Effector memory CD4-positive, alpha-beta T cell (primary cell): ENCODE measurements at regions not wholly inside any gene's neighbourhood (a gene's known extent, or its start where the extent isn't known, plus 50 kb on each side); places are given as distances from the start of the nearest gene placed in this dataset.

Experiments used
- DNase-seq, 3 donors: peaks; one replicate each; pipeline ENCODE4 v3.0.0-alpha.2; 2020
- H3K27ac ChIP-seq: 2 replicates; pipeline ENCODE4 v1.7.0; 2013; ENCODE audit warnings: mild to moderate bottlenecking, low read length, moderate library complexity; ENCODE audit not compliant: insufficient read depth, poor library complexity, severe bottlenecking
- H3K27me3 ChIP-seq: replicated peaks from 2 replicates; pipeline ENCODE4 v1.7.0; 2013; ENCODE audit warnings: mild to moderate bottlenecking, low read length; ENCODE audit not compliant: insufficient read depth, control insufficient read depth, poor library complexity, severe bottlenecking
- H3K36me3 ChIP-seq: 2 replicates; pipeline ENCODE4 v1.7.0; 2013; ENCODE audit warnings: mild to moderate bottlenecking, low read length, moderate library complexity; ENCODE audit not compliant: control insufficient read depth, insufficient read depth
- H3K4me1 ChIP-seq: 2 replicates; pipeline ENCODE4 v1.7.0; 2013; ENCODE audit warnings: low read length, mild to moderate bottlenecking; ENCODE audit not compliant: control insufficient read depth, insufficient read depth, poor library complexity, severe bottlenecking
- H3K4me3 ChIP-seq: 2 replicates; pipeline ENCODE4 v1.7.0; 2013; ENCODE audit warnings: low read length, low read depth, mild to moderate bottlenecking; ENCODE audit not compliant: insufficient read depth, poor library complexity, severe bottlenecking
- H3K9me3 ChIP-seq: 2 replicates; pipeline ENCODE4 v1.7.0; 2013; ENCODE audit warnings: mild to moderate bottlenecking, low read length, moderate library complexity; ENCODE audit not compliant: control insufficient read depth

GRCh38 chr10:63922468-63923284, 401.5 kb downstream of the REEP3 start:
- no peak overlapping the region for H3K27ac ChIP-seq
- H3K36me3 ChIP-seq = no peaks in the 10 kb centered on the region
- no peak overlapping the region for H3K4me3 ChIP-seq
- no peaks in the 10 kb centered on the region for H3K27me3 ChIP-seq
- H3K9me3 ChIP-seq = no peaks in the 10 kb centered on the region
- DNase-seq = no peak
- no peaks in the 10 kb centered on the region for H3K4me1 ChIP-seq

DNA sequence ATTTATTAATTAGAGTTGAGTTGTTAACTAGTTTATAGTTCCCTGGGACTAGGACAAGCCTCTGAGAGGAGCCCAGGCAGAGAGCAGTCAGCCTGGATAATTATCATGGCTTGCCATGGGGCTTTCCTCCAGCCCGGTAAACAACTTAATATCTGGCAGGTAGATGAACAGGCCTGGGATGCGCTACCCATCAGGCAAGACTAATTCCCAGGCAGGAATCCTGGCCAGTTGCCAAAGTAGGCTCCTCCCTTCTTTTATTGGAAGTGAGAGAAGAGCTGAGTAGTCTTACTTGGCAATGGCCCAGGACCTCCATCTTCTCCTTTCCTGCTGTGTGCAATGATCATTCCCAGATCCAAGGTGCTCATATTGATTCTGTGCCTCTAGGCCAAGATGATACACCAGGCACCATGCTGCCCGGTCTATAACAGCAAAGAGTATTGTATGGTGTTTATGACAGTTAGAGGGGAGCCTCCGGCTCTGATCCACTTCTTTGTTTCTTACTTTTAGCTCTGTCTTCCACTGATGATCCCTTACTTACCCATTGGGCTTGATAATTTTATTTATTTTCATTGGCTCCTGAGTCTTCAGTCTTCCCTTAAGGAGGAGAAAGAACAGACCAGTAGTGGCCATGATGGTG, 408.7 kb downstream of the REEP3 start:
- no peaks in the 10 kb centered on the region for H3K4me1 ChIP-seq
- no peak for DNase-seq
- no peak overlapping the region for H3K4me3 ChIP-seq
- no peak overlapping the region for H3K27ac ChIP-seq
- H3K27me3 ChIP-seq = no peaks in the 10 kb centered on the region
- no peaks in the 10 kb centered on the region for H3K36me3 ChIP-seq
- H3K9me3 ChIP-seq = no peaks in the 10 kb centered on the region

DNA sequence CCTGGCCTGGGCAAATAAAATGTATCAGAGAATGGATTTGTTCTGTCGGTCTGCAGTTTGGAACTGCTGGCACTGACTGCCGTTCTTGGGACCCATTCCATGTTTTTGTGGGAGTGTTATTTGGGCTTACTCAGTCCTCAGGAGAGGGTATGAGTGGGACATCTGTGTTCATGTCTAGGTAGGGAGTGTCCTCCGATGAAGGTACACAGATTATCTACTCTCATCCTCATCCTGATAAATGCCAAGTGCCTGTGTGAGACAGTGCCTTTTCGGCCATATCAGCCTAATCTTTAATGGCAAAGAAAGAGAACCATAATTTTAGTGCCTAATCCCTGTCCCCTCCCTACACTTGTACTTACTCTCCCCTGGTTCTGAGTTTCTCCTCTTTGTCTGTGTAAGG, 409.4 kb downstream of the REEP3 start:
- Histone ChIP-seq H3K4me1 (no peaks in the 10 kb centered on the region), H3K36me3 (no peaks in the 10 kb centered on the region), H3K4me3 (no peak overlapping the region), H3K9me3 (no peaks in the 10 kb centered on the region), H3K27me3 (no peaks in the 10 kb centered on the region), H3K27ac (no peak overlapping the region)
- no peak for DNase-seq

GRCh38 chr10:63935705-63936104, 414.5 kb downstream of the REEP3 start:
- Histone ChIP-seq H3K27ac (no peak overlapping the region), H3K36me3 (no peaks in the 10 kb centered on the region), H3K9me3 (no peaks in the 10 kb centered on the region), H3K4me3 (no peak overlapping the region), H3K27me3 (no peaks in the 10 kb centered on the region), H3K4me1 (no peaks in the 10 kb centered on the region)
- DNase-seq = no peak

- no peak for DNase-seq
- H3K4me3 ChIP-seq = no peak overlapping the region
- no peaks in the 10 kb centered on the region for H3K27me3 ChIP-seq
- no peaks in the 10 kb centered on the region for H3K4me1 ChIP-seq
- H3K9me3 ChIP-seq = no peaks in the 10 kb centered on the region
- no peak overlapping the region for H3K27ac ChIP-seq
- no peaks in the 10 kb centered on the region for H3K36me3 ChIP-seq
These were observed 419.2 kb downstream of the REEP3 start for GRCh38 chr10:63940277-63940922.

DNA sequence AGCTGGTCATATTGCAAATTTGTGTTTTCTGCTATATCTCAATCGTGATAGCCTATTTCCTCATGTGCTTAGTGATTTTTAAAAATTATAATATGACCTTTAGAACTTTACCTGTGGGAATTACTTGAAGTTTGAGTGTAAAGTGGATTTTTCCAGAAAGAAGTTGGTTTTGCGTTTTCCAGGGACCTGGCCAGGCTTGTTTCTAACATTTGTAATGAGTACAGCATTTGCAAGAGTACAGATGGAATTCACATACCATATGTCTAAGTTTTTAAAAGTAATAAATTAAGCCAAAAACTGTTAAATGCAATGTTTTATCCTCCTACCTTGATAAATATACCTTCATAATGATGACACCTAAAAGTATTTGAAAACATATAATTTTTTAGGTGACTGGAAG, 443.2 kb downstream of the REEP3 start:
- Histone ChIP-seq H3K4me3 (no peak overlapping the region), H3K9me3 (no peaks in the 10 kb centered on the region), H3K27ac (no peak overlapping the region), H3K27me3 (no peaks in the 10 kb centered on the region), H3K36me3 (no peaks in the 10 kb centered on the region), H3K4me1 (no peaks in the 10 kb centered on the region)
- DNase-seq = no peak

- no peaks in the 10 kb centered on the region for H3K36me3 ChIP-seq
- H3K27me3 ChIP-seq = no peaks in the 10 kb centered on the region
- no peak for DNase-seq
- H3K27ac ChIP-seq = no peak overlapping the region
- H3K4me1 ChIP-seq = no peaks in the 10 kb centered on the region
- H3K9me3 ChIP-seq = no peaks in the 10 kb centered on the region
- H3K4me3 ChIP-seq = no peak overlapping the region
These were observed 444.6 kb downstream of the REEP3 start for GRCh38 chr10:63965846-63966245.

DNA sequence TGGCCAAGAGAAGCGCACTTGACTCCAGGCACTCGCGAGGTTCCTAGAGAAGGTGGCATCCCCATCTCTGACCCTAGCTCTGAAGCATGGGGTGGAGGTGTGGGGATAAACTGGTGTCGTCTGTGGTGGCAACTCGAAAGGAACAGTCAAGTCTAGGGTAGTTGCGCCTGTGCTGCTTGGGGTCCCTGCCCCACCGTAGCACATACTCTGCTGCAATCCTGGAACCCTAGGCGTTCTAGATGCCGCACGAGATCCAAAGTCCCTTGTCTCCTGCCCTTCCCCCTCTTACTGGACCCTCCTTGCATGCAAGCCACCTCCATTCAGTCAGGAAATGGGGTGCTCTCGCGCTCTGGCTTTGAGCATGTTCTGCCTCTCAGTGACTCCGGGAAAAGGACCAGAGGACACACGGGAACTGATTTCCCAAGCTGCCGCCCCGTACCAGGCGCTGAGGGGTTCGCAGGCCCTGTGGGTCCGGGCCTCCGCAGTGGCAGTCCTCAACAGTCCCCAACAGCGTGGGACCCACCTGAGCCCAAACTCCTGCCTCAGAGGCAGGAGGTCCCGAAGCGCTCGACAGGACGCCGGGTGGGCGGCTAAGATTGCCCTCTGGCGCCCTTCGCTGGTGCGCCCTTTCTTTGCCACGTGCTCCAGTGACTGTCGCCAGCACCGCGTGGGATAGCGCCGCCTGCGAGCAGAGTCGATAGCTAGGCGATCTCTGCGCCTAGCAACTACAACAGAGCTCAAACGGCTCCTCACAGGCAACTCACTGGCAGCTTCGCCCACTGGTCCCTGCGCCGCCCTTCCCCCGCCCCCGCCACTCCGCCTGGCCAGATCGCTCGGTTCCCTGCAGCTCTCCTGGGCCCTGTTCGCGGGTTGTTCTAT, 452.0 kb downstream of the REEP3 start:
- H3K36me3 ChIP-seq = no peaks in the 10 kb centered on the region
- no peaks in the 10 kb centered on the region for H3K9me3 ChIP-seq

GRCh38 chr10:63976538-63976937, 455.3 kb downstream of the REEP3 start:
- no peak for DNase-seq
- no peak overlapping the region for H3K4me3 ChIP-seq
- H3K27me3 ChIP-seq = no peaks in the 10 kb centered on the region
- no peaks in the 10 kb centered on the region for H3K36me3 ChIP-seq
- no peak overlapping the region for H3K27ac ChIP-seq
- no peaks in the 10 kb centered on the region for H3K9me3 ChIP-seq
- H3K4me1 ChIP-seq = no peaks in the 10 kb centered on the region

More for the DNA sequence above, 452.0 kb downstream of the REEP3 start:
- H3K27me3 ChIP-seq = no peaks in the 10 kb centered on the region
- H3K27ac ChIP-seq = no peak overlapping the region
- no peak for DNase-seq
- H3K4me1 ChIP-seq = no peaks in the 10 kb centered on the region
- H3K4me3 ChIP-seq = no peak overlapping the region
